ENCODE measurements at regions not wholly inside any gene's neighbourhood (a gene's known extent, or its start where the extent isn't known, plus 50 kb on each side); places are given as distances from the start of the nearest gene placed in this dataset.
"Not testable (repeated sequence)": the region's sequence is repeated elsewhere in the genome, so short reads cannot be mapped to it uniquely, and the experiment has no call there.

DNA sequence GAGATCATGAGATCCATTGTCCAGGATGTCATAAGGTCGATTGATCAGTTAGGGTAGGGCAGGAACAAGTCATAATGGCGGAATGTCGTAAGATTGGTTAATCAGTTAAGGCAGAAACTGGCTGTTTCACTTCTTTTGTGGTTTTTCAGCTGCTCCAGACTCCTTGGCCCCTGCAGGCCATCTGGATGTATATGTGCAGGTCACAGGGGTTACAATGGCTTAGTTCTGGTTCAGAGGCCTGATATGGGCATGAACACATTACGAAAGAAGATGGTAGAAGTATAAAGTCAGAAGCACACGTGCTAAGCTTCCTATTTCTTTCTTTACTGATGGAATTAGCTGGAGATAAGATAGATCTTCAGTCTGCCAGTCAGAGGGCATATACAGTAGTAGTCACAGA lies 315.4 kb upstream of the LRRC3B start:
- H3K4me1 ChIP-seq, result no peaks in the 10 kb centered on the region
- H3K36me3 ChIP-seq, result no peaks in the 10 kb centered on the region
- DNase-seq (ENCODE audit: extremely low spot score in 2 of 2), result no peak
- intact Hi-C loops (cut with DNase I), result no loop called here
- no peak overlapping the region for H3K27ac ChIP-seq
- H3K4me3 ChIP-seq, result no peak overlapping the region
- H3K27me3 ChIP-seq, result no peaks in the 10 kb centered on the region
- no peak for TF ChIP-seq POLR2A (IDR thresholded peaks at IDR 0.05)
- TF ChIP-seq POLR2AphosphoS5 (IDR thresholded peaks at IDR 0.05; ENCODE audit: insufficient read depth in 1 of 2, low read depth in 1 of 2), result no peak
- TF ChIP-seq, protein P1, sequence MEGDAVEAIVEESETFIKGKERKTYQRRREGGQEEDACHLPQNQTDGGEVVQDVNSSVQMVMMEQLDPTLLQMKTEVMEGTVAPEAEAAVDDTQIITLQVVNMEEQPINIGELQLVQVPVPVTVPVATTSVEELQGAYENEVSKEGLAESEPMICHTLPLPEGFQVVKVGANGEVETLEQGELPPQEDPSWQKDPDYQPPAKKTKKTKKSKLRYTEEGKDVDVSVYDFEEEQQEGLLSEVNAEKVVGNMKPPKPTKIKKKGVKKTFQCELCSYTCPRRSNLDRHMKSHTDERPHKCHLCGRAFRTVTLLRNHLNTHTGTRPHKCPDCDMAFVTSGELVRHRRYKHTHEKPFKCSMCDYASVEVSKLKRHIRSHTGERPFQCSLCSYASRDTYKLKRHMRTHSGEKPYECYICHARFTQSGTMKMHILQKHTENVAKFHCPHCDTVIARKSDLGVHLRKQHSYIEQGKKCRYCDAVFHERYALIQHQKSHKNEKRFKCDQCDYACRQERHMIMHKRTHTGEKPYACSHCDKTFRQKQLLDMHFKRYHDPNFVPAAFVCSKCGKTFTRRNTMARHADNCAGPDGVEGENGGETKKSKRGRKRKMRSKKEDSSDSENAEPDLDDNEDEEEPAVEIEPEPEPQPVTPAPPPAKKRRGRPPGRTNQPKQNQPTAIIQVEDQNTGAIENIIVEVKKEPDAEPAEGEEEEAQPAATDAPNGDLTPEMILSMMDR (IDR thresholded peaks at IDR 0.05), result no peak
- H3K9me3 ChIP-seq, result no peaks in the 10 kb centered on the region

DNA sequence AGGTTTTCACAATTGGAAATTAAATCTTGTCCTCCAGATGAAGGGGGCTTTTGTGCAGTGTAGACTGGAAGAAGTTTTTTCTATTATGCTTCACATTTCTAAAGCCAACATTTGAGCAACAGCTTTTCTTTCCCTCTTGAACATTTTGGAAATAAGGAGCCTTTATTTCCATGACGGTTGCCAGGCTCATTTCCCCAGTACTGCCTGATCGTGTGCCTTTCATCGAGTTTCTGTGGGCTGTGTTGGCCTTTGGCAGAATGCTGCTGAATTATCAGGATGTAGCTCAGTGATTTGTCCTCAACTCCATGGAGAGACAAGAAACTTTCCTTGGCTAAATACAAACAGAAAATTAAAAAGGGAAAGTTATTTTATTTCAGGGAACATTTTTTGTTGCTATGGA lies 314.8 kb upstream of the LRRC3B start:
- intact Hi-C loops (cut with DNase I), result no loop called here
- no peak for TF ChIP-seq POLR2AphosphoS5 (IDR thresholded peaks at IDR 0.05; ENCODE audit: insufficient read depth in 1 of 2, low read depth in 1 of 2)
- TF ChIP-seq POLR2A (IDR thresholded peaks at IDR 0.05), result no peak
- TF ChIP-seq, protein P1 (IDR thresholded peaks at IDR 0.05), result no peak
- no peak overlapping the region for H3K4me3 ChIP-seq
- no peaks in the 10 kb centered on the region for H3K27me3 ChIP-seq
- H3K9me3 ChIP-seq, result no peaks in the 10 kb centered on the region
- no peaks in the 10 kb centered on the region for H3K36me3 ChIP-seq
- no peaks in the 10 kb centered on the region for H3K4me1 ChIP-seq
- no peak for DNase-seq (ENCODE audit: extremely low spot score in 2 of 2)
- H3K27ac ChIP-seq, result no peak overlapping the region

DNA sequence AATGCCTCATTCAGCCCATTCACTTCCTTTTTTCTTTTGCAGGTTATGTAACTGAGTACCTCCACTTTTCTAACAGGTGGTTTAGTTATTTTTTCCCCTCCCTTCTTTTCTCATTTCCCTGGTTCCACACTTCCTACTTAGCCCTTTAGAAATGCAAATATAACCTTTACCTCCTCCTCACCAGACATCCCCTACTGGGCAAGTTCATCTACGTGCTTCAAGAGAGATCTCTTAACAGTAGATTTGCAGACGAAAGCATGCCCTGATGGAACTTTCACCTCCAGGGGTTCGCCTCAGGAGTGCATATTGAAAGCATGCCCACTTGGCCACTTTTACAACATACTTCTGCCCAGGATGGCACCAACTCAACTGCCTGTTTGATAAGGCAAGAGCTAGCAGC lies 314.1 kb upstream of the LRRC3B start:
- TF ChIP-seq POLR2AphosphoS5 (IDR thresholded peaks at IDR 0.05; ENCODE audit: insufficient read depth in 1 of 2, low read depth in 1 of 2) (no peak), POLR2A (IDR thresholded peaks at IDR 0.05) (no peak)
- TF ChIP-seq, protein P1 (IDR thresholded peaks at IDR 0.05), result no peak
- intact Hi-C loops (cut with DNase I), result no loop called here
- H3K4me1 ChIP-seq, result no peaks in the 10 kb centered on the region
- H3K9me3 ChIP-seq, result no peaks in the 10 kb centered on the region
- no peak for DNase-seq (ENCODE audit: extremely low spot score in 2 of 2)
- H3K27ac ChIP-seq, result no peak overlapping the region
- no peaks in the 10 kb centered on the region for H3K36me3 ChIP-seq
- no peaks in the 10 kb centered on the region for H3K27me3 ChIP-seq
- no peak overlapping the region for H3K4me3 ChIP-seq

GRCh38 chr3:26309536-26309935 lies 313.0 kb upstream of the LRRC3B start:
- H3K4me1 ChIP-seq; H3K9me3 ChIP-seq; DNase-seq (ENCODE audit: extremely low spot score in 2 of 2); H3K27me3 ChIP-seq; H3K27ac ChIP-seq; H3K4me3 ChIP-seq; H3K36me3 ChIP-seq; intact Hi-C loops (cut with DNase I): not testable (repeated sequence)

DNA sequence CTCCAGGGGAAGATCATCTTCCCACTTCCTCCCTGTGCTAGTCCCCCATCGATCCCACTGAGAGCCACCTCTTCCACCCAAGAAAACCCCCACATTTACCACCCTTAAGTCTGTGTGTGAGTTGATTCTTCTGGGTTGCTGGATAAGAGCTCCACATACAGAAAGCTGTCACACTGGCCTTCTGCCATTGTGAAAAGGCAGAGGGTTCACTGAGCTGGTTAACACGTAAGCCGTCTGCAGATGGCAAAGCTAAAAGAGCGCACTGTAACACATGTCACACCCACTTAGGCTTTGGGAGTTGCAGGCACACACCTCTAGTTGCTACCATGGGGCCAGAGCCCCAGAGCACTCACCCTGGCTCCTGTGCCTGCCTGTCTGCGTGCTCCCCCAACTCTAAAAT lies 309.8 kb upstream of the LRRC3B start:
- no peaks in the 10 kb centered on the region for H3K36me3 ChIP-seq
- DNase-seq (ENCODE audit: extremely low spot score in 2 of 2), result no peak
- TF ChIP-seq POLR2AphosphoS5 (IDR thresholded peaks at IDR 0.05; ENCODE audit: insufficient read depth in 1 of 2, low read depth in 1 of 2) (no peak), POLR2A (IDR thresholded peaks at IDR 0.05) (no peak)
- TF ChIP-seq, protein P1 (IDR thresholded peaks at IDR 0.05), result no peak
- H3K4me1 ChIP-seq, result no peaks in the 10 kb centered on the region
- no peak overlapping the region for H3K4me3 ChIP-seq
- no peaks in the 10 kb centered on the region for H3K9me3 ChIP-seq
- H3K27me3 ChIP-seq, result no peaks in the 10 kb centered on the region
- H3K27ac ChIP-seq, result no peak overlapping the region
- intact Hi-C loops (cut with DNase I), result no loop called here

- no peaks in the 10 kb centered on the region for H3K4me1 ChIP-seq
- no peak overlapping the region for H3K27ac ChIP-seq
- DNase-seq (ENCODE audit: extremely low spot score in 2 of 2), result no peak
- TF ChIP-seq, protein P1 (IDR thresholded peaks at IDR 0.05), result no peak
- TF ChIP-seq POLR2AphosphoS5 (IDR thresholded peaks at IDR 0.05; ENCODE audit: insufficient read depth in 1 of 2, low read depth in 1 of 2) (no peak), POLR2A (IDR thresholded peaks at IDR 0.05) (no peak)
- H3K4me3 ChIP-seq, result no peak overlapping the region
- H3K27me3 ChIP-seq, result no peaks in the 10 kb centered on the region
- no peaks in the 10 kb centered on the region for H3K36me3 ChIP-seq
- H3K9me3 ChIP-seq, result no peaks in the 10 kb centered on the region
- intact Hi-C loops (cut with DNase I), result no loop called here
These were observed 306.1 kb upstream of the LRRC3B start for GRCh38 chr3:26316472-26316871.

- intact Hi-C loops (cut with DNase I); H3K9me3 ChIP-seq; DNase-seq (ENCODE audit: extremely low spot score in 2 of 2); H3K27ac ChIP-seq; H3K27me3 ChIP-seq; H3K36me3 ChIP-seq; H3K4me1 ChIP-seq; H3K4me3 ChIP-seq: not testable (repeated sequence)
These were observed 298.8 kb upstream of the LRRC3B start for GRCh38 chr3:26323741-26324140.

Data from vagina (tissue), 2 donors.